ENCODE measurements at regions not wholly inside any gene's neighbourhood (a gene's known extent, or its start where the extent isn't known, plus 50 kb on each side); places are given as distances from the start of the nearest gene placed in this dataset.

DNA sequence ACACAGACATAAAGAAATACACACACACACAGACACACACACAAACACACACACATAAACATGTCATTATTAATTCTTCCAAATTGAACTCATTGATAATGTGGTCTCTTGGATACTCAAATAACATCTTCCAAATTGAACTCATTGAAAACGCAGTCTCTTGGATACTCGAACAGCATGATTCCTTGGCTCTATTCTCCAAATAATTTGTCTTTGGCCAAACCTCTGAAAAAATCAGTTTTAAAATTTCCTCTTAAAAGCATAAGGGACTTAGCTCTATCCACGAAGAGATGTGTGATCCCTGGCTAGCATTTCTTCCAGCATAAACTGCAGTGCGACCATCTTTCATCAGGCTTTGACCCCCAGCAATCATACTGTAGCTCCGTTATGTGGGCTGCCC lies 296.6 kb downstream of the IRX2 start:
- DNase-seq (ENCODE audit: low read depth in 1 of 2, low spot score in 1 of 2): no peak

DNA sequence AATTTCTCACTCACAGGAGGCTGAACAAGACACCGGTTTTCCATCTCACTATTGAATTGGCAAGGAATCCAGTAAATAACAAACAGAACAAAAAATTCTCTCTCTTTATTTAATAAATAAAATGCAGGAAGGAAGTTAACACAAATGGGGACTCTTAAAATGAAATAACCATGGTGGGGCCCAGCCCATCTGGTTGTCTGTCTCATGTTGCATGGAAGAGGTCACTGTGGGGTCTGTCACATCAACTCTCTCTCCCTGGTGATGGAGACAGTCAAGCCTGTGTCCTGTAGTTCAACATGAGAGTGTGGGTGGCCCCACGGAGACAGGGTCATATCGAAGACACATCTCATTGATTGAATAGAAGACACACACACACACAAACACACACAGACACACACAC lies 297.7 kb downstream of the IRX2 start:
- DNase-seq (ENCODE audit: low read depth in 1 of 2, low spot score in 1 of 2): no peak

DNA sequence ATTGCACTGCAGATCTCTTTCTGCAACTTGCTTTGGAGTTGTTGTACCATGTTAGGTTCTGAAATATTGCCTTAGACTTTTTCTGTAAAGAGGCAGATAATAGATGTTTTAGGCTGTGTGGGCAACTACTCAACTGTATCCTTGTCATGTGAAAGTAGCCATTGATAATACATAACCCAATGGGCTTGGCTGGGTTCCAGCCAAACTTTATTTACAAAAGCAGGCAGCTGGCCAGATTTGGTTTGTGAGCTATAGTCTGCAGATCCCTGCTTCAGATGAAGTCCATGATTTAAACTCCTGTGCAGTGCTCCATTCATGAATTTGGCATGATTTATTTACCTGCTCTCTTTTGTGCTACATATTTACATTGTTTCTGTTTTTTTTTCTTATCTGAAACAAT lies 300.4 kb downstream of the IRX2 start:
- no peak for DNase-seq (ENCODE audit: low read depth in 1 of 2, low spot score in 1 of 2)

DNA sequence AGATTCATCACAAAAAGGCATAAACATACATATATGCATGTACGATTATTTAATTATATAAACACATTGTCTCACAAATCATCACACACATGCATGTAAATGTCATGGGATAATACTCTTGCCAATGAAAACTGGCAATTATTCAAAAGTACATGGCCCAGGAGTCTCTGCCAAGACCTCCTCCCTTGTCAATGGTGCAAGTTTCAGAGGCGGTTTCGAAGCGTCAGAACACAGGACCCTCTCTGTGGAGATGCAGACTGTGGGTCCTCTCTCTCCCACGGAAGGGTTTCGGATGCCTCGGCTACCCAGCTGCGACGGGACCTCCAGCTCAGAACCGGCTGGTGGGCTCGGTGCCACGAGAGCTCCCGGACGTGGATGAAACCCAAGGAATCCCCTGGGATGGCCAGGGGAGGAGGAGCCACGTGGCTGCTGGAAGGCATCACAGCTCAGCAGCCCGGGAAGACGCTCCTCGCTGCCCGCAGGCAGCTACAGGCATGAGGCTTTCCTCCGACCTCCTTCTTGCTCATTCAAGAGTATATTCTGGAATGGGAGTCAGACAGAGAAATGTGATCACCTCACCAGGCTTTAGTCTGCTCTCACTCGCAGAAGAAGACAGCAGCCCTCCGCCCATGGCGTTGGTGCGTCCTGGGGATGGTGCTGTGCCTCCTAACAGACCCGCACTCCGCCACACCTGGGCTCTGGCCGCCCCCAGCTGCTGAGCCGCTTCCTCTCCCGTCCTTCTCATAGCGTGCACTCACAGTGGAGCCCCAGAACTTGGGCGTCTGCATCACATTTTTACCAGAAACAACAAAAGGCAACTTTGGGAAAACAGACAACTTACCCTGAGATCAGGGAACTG lies 308.8 kb downstream of the IRX2 start:
- no peak for DNase-seq (ENCODE audit: low read depth in 1 of 2, low spot score in 1 of 2)

DNA sequence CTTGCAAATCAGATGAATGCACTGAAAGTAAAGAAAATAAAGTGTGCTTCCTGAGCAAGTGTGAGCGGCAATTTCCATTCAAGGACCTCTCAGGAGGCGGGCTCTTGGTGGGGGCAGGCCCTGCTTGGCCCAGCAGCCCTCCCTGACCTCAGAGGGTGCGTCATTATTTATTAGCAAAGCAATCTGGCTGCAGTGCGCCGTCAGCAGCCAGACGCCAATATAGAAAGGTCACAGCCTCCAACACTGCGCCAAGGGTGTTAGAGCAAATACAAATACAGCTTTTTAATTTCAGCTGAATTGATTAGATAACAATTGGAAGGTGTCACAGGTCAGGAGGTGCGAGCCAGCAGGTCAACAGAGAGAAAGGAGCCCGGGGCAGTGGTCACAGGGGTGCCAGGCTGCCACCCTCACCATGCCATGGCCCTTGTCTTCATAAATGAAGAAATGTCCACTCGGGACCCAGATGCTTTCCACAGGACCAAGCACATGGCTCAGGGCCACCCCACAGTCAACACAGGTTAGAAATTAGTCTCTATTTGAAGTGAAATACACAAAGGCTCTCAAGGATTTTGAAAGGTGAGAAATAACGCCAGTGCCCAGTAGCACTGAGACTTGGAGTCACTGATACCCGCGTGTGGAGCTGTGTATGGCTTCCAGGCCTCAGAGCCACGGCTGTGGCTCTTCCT lies 309.8 kb downstream of the IRX2 start:
- DNase-seq (ENCODE audit: low read depth in 1 of 2, low spot score in 1 of 2): no peak

DNA sequence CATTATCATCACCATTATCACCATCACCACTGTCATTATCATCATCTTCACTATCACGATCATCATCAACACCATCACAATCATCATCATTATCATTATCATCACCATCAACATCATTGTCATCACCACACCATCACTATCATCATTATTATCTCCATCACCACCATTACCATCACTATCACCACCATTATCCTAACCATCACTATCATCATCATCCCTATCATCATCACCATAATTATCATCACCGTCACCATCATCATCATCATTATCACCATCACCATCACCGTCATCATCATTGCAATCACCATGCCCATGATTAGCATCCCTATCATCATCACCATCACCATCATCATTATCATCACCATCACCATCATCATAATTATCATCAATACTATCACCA lies 311.9 kb downstream of the IRX2 start:
- no peak for DNase-seq (ENCODE audit: low read depth in 1 of 2, low spot score in 1 of 2)

DNA sequence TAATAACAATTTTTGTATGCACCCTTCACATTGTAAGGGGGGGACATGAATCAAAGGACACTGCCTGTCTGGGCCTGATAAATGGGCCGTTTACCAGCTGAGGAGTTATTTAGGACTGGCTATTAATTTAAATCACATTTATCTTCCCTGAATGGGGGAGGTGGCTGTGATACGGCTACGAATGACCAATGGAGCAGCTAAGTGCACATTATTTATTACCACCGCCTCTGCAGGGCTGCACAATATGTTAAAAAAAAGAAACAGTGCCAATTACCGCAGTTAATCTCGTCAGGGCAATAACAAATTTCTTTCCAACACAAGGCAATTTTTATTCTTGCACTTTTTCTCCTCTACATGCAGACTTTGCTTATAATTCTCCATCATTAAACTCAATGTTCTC lies 318.4 kb downstream of the IRX2 start:
- no peak for DNase-seq (ENCODE audit: low read depth in 1 of 2, low spot score in 1 of 2)

DNA sequence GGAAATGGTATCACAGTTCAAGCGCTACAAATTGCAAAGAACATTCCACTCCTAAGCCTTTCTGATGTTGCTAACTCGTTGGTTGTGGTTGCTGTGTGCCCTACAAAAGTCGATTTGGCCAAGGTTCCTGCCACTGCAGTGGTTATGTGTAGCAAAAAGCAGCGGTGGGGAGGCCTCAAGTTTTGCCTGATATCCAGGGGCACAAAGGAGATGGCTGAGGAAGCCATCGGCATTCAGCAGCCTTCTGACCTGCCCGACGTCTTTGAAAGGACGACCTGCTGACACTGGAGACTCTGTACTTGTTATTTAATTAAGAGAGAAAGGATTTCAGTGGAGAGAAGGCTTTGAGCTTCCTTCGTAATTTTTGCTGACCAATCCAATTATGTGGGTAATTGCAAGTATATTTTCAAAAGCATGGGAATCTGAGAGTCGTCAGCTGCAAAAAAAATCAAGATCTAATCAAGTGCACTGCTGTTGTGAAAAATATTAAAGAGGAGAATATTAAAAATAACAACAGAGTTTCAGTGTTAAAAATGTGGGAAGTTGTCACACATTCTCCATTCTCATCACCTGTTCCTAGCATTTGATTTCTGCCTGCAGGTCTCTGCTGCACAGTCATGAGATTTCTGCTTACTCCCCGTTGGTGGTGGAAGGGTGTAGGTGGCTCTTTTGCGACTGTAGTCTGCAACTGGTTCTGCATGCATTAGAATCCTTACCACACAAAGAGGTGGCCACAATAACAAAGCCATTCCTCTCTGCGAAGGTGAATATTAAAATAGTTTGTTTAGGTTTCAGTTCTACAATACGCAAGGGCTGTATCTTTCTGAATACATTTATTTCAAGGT lies 319.2 kb downstream of the IRX2 start:
- DNase-seq (ENCODE audit: low read depth in 1 of 2, low spot score in 1 of 2): no peak

DNA sequence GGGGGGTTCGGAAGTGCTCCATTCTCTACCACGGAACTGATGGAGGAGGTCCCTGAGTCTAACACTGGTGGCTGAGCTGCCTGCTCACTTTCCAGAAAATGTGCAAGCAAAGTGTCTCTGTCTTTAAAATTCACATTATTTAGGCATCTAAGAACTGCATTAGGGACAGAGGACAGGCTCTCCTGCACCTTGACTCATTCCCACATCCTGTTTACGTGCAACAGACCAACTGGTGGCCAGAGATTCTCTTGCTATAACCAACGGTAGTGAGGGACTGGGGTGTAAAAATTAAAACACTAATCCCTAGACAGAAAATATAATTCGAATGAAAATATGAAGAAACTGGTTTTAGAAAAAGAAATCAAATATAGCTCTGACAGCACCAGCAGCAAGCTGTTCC lies 320.9 kb downstream of the IRX2 start:
- DNase-seq (ENCODE audit: low read depth in 1 of 2, low spot score in 1 of 2): no peak

DNA sequence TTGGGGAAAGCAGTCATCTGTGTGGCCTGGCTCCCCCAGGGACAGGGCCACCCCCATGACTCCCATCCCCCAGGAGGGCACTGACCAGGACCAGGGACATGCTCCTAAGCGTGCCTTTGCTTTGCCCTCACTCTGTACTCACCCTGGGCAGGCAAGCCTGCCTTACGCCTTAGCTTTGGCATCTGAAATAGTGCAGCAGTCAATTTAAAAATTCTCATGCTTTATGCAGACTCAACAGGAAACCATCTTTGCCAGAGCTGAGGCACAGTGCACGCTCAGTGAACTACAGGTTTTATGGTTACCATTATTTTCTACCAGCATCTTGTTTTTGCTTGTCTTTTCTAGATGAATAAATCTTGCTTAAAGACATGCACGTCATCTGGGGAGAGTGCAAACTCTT lies 323.5 kb downstream of the IRX2 start:
- no peak for DNase-seq (ENCODE audit: low read depth in 1 of 2, low spot score in 1 of 2)

DNA sequence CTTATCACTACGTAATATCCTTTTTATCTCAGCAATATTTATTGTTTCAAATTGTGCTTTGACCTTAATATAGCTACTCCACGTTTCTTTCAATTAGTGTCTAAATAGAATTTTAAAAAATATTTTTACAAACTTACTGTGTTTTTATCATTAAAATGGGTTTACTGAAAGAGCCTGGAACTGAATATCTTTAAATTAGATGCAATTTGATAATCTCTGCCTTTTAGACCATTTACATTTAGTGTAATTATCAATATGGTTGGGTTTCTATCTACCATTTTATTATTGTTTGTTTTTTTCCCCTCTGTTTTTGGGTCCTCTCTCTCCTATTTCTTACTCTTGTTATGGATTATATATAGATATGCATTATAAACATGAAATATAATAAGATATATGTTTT lies 327.8 kb downstream of the IRX2 start:
- no peak for DNase-seq (ENCODE audit: low read depth in 1 of 2, low spot score in 1 of 2)

DNA sequence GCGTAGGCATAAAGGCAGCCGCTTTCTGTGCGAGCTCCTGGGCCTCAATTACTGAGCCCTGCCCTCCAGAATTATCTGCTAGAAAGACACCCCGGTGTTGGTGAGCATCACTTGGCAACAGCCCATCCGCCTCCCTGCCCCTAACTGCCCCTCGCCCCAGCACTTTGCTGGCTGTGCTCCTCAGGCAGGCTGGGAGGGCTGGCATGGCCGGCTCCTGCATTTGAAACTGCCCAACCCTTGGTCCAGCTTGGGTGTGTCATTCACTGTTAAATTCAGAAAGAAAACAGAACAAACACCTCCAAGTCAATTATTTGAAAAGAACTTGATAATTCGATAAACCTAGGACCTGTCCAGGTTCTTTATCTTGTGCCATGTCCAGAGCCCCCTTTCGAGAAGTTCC lies 334.2 kb downstream of the IRX2 start:
- DNase-seq (ENCODE audit: low read depth in 1 of 2, low spot score in 1 of 2): no peak

DNA sequence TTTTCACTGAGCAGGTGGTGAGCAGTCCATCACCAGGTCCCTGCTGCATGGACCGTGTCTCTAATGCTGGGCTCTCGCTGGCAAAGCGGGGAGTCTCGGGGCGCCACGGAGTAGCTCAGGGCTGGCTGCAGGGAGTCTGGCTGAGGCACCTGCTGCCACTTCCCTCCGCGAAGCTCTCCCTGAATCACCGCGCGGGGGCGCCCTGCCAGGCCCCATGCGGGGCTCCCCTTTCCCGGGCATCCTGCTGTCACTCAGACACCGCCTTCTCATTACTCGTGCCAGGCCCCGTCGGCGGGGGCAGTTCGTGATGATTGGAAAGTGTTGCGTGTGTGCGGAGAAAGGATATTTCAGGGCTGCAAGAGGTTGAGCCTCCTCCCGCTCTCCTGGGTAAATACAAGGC lies 335.8 kb downstream of the IRX2 start:
- DNase-seq (ENCODE audit: low read depth in 1 of 2, low spot score in 1 of 2): no peak

DNA sequence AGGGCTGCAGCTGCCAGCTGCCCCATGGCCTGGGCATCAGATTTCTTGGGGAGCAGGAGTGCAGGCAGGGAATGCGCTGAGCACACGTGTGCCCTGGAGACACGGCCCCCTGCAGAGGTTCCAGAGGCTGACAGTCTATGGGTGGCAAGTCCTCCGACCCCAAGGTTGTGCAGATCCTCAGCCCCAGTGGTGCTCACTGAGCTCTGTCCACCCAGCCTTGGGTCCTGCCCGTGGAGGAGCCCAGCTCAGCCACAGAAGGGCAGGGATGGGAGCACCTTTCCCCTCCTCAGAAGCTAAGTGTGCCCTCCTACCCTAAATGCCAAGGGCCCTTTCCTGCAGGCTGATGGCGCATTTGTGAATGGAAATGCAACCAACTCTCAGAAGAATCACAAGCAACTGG lies 341.0 kb downstream of the IRX2 start:
- no peak for DNase-seq (ENCODE audit: low read depth in 1 of 2, low spot score in 1 of 2)

DNA sequence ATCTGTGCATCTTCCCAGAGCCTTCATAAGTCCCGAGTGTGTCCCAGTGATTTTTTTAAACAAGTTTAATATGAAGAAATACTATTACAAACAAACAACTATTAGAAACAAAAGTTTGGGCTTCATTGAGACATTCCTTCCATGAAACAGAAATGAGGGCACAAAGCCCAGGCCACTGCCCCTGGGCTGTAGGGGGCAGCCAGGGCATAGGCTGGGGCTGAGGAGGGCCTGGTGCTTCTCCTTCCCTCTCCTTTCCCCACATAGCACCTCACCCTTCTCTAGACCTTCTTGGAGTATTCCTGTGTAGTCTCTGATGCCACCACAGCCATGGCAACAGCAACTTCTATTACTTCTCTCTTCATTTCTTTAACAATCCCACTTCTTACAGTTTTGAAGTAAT lies 348.2 kb downstream of the IRX2 start:
- DNase-seq (ENCODE audit: low read depth in 1 of 2, low spot score in 1 of 2): no peak

DNA sequence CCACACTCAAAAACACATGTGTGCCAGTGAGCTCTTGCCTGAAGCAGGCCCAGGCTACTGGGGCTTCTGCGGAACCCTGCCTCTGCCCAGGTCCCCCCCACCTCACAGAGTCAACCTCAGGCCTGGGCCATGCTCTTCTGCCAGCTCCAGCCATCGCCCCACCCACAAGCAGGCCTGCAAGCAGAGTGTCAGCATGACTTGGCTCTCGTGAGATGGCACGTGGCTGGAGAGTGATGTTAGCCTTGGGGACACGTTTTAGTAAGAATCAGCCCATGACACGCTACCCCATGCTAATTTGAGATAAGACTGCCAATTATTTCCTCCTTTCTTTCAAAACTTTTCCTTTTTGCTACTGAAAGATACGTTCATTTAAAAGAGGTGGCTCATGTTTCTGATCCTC lies 351.7 kb downstream of the IRX2 start:
- DNase-seq (ENCODE audit: low read depth in 1 of 2, low spot score in 1 of 2): no peak

DNA sequence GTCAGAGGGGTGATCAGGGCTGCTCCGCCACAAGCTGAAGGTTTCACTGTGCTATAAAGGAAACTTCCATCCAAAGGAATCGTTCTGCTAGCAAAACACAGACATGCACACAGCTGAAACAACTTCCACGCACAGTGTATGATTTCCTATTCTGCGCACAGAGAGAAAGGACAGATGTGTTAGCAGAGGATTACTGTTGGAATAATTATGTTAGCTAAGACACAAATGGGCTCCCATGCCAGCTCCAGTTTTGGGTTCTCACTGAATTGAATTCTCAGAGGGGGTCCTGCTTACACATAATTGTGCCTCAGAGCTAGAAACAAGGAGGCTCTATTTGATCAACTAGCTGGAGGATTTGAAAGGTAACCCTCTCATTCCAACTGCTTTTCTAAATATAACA lies 352.4 kb downstream of the IRX2 start:
- DNase-seq (ENCODE audit: low read depth in 1 of 2, low spot score in 1 of 2): no peak

DNA sequence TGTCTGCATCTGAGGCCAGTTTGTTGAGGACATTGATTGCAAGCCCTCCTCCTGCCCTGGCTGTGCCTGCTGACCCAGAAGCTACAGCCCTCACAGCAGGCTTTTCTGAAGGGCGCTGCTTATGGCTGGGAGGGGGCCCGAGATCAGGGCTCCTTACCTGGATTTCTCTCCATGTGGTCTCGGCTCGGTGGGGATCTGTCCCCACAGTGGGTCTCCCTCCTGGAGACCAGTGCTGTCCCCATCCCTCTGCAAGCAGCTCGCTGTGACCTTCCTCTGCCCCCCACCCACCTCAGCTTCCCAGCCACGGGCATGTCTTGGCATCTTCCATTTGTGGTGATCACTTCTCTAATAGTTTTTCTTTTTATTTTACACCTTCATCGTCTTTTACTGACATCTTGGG lies 357.9 kb downstream of the IRX2 start:
- DNase-seq (ENCODE audit: low read depth in 1 of 2, low spot score in 1 of 2): no peak

DNA sequence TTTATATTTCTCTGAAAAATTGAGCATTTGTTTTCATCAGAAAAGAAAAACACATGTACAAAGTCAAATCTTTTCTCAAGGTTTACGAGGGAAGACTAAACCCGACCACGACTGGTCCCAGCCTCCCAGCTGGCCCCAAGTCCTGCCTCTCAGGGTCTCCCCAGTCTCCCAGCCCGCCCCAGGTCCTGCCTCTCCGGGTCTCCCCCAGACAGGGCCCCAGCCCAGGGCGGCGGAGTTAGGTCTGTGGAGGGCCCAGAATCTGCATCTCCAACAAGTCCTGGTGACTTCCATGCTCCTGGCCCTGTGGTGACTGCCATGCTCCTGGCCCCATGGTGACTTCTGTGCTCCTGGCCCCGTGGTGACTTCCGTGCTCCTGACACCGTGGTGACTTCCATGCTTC lies 359.9 kb downstream of the IRX2 start:
- DNase-seq (ENCODE audit: low read depth in 1 of 2, low spot score in 1 of 2): no peak

DNA sequence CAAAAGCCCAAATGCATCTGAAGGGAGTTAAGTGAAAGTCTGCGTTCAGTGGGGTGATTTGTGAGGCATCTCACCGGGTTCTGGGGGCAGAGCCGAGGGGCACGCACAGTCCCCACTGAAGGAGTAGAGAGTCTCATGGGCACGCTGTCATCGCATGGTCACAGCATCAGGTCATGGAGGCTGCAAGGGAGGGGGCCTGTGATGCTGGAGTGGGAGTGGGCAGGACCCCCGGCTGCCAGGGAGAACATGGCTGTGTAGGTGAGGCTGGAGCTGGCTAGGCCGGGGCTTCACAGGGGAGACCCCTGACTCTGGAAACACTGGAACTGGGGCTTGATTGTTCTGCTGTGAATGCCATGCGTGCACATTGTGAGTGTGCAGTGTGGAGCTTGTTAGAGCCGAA lies 360.5 kb downstream of the IRX2 start:
- no peak for DNase-seq (ENCODE audit: low read depth in 1 of 2, low spot score in 1 of 2)

DNA sequence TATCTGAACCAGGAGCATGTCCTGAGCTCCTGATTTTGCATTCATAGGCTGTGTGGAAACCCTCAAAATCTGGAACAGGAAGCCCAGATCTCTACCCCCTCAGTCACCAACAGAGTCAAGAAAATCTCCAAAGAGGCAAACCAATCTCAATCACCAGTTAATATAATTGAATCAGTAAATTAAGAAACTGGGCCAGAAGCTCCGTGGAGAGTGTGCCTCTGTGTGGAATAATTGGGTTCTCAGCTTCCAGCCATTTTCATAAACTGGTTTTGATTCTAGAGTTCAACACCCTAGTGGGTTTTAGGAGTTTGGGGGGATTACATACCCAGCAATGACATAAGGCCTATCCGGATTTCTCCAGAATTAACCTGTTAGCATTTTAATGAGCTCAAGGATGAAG lies 362.9 kb downstream of the IRX2 start:
- no peak for DNase-seq (ENCODE audit: low read depth in 1 of 2, low spot score in 1 of 2)
